ENCODE measurements at regions not wholly inside any gene's neighbourhood (a gene's known extent, or its start where the extent isn't known, plus 50 kb on each side); places are given as distances from the start of the nearest gene placed in this dataset.

DNA sequence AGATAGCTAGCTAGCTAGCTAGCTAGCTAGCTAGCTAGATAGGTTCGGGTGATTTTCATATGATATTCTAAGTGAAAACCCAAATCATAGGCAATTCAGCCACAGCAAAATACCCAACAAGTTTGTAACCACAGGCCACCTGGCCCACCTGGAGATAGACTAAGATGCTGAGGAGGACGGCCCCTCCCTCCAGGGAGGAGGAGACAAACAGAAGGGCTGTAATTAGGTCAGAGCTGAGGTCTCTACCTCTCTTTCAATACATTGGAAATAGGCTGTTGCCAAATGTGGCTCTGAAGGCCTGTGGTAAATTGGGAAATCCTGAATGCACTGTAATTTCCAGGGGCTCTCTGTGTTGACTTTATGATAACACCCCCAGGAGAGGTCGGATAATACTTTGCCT lies 382.2 kb downstream of the FGF9 start:
- Histone ChIP-seq H3K27ac (no peak overlapping the region), H3K36me3 (no peaks in the 10 kb centered on the region), H3K4me1 (ENCODE audit: control insufficient read depth in 1 of 2, insufficient read depth in 1 of 2, low read depth in 1 of 2, low read length in 1 of 2) (no peaks in the 10 kb centered on the region), H3K4me3 (ENCODE audit: low read depth in 1 of 2, low read length in 1 of 2) (no peak overlapping the region), H3K27me3 (no peaks in the 10 kb centered on the region), H3K9me3 (no peaks in the 10 kb centered on the region)
- TF ChIP-seq, protein P1, sequence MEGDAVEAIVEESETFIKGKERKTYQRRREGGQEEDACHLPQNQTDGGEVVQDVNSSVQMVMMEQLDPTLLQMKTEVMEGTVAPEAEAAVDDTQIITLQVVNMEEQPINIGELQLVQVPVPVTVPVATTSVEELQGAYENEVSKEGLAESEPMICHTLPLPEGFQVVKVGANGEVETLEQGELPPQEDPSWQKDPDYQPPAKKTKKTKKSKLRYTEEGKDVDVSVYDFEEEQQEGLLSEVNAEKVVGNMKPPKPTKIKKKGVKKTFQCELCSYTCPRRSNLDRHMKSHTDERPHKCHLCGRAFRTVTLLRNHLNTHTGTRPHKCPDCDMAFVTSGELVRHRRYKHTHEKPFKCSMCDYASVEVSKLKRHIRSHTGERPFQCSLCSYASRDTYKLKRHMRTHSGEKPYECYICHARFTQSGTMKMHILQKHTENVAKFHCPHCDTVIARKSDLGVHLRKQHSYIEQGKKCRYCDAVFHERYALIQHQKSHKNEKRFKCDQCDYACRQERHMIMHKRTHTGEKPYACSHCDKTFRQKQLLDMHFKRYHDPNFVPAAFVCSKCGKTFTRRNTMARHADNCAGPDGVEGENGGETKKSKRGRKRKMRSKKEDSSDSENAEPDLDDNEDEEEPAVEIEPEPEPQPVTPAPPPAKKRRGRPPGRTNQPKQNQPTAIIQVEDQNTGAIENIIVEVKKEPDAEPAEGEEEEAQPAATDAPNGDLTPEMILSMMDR (IDR thresholded peaks at IDR 0.05), result no peak

DNA sequence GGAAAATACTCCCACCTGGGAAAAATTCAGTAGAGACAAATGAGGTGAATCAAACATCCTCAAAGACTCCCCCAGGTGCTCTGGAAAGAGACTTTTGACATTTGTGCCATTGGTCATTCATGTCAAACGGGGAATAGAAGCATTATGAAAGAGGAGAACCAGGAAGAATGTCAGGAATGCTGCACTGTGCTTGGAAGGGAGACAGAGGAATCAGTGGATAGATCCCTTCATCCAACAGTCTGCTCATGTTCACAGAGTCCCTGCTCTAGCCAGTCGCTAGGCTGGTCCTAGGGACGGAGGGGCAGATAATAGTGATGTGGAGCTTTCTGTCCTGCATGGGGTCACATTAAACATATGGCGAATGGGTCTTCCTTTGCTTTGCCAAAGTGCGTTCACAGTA lies 384.4 kb downstream of the FGF9 start:
- Histone ChIP-seq H3K27me3 (no peaks in the 10 kb centered on the region), H3K4me1 (ENCODE audit: control insufficient read depth in 1 of 2, insufficient read depth in 1 of 2, low read depth in 1 of 2, low read length in 1 of 2) (no peaks in the 10 kb centered on the region), H3K9me3 (no peaks in the 10 kb centered on the region), H3K4me3 (ENCODE audit: low read depth in 1 of 2, low read length in 1 of 2) (no peak overlapping the region), H3K27ac (no peak overlapping the region), H3K36me3 (no peaks in the 10 kb centered on the region)
- TF ChIP-seq, protein P1 (IDR thresholded peaks at IDR 0.05), result no peak

DNA sequence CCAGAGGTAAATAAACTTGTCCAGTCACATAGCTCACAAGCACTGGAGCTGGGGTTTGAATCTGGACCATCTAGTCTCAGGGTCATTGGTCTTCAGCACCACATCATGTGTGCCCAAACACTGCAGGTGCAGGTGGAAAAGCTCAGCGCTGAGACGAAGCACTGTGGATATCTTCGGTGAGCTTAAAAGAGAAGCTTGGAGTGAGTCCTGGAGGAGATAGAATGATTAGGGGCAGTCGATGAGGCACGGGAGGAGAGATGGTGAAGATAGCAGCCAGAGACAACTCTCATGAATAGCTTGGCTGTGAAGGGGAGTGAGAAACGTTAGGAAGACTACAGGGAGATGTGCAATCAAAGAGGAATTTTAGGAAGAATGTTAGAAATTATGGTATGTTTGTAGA lies 389.3 kb downstream of the FGF9 start:
- Histone ChIP-seq H3K27me3 (no peaks in the 10 kb centered on the region), H3K4me3 (ENCODE audit: low read depth in 1 of 2, low read length in 1 of 2) (no peak overlapping the region), H3K4me1 (ENCODE audit: control insufficient read depth in 1 of 2, insufficient read depth in 1 of 2, low read depth in 1 of 2, low read length in 1 of 2) (no peaks in the 10 kb centered on the region), H3K27ac (no peak overlapping the region), H3K36me3 (no peaks in the 10 kb centered on the region), H3K9me3 (no peaks in the 10 kb centered on the region)
- TF ChIP-seq, protein P1 (IDR thresholded peaks at IDR 0.05), result no peak

DNA sequence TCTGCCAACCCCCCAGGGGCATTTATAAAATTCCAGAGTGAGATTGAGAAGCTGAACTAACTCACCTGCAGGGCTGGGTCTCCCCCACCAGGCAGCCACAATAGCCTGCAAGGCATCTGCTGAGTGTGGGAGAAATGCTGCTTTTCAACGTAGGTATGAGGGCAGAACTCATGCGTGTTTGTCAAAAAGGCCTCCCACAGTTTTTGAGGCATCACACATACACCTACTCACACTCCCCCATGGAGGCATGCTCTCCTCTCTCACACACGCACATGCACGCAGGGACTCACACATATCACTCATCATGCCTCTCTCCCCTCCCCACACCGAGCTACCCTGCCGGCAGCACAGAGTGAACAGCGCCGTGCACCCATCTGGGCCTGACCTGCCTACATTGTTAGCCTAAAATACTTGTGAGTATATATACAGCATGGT lies 390.5 kb downstream of the FGF9 start:
- Histone ChIP-seq H3K27ac (no peak overlapping the region), H3K9me3 (no peaks in the 10 kb centered on the region), H3K4me1 (ENCODE audit: control insufficient read depth in 1 of 2, insufficient read depth in 1 of 2, low read depth in 1 of 2, low read length in 1 of 2) (no peaks in the 10 kb centered on the region), H3K4me3 (ENCODE audit: low read depth in 1 of 2, low read length in 1 of 2) (no peak overlapping the region), H3K27me3 (no peaks in the 10 kb centered on the region), H3K36me3 (no peaks in the 10 kb centered on the region)
- TF ChIP-seq, protein P1 (IDR thresholded peaks at IDR 0.05), result no peak

DNA sequence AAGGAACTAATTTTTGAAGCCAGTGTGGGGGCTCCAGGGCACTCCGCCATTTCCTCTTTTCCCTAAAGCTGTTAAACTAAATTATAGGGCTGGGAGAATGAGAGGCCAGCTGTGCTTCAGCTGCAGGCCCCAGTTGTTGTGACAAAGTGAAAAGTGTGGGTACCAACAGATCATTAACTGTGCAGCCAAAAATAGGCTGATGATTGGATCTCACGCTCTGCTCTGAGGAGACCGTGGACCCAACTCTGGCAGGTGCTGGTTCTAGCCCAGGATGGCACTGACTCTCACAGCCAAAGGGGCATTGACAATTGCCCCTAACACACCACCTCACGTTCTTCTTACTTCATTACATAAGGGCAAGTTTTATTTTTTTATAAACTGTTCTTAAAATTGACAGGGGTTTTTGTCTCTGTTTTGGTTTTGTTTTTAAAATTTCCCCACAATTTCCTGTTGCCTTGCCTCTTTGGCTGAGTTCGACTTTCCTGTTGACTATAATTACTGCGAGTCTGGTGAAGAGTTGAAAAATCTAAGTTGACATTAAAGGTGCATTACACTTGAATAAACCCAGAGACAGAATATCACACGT lies 391.0 kb downstream of the FGF9 start:
- H3K27ac ChIP-seq, result no peak overlapping the region
- TF ChIP-seq, protein P1 (IDR thresholded peaks at IDR 0.05), result no peak

More for the DNA sequence above, 391.0 kb downstream of the FGF9 start:
- H3K4me3 ChIP-seq (ENCODE audit: low read depth in 1 of 2, low read length in 1 of 2), result no peak overlapping the region
- no peaks in the 10 kb centered on the region for H3K27me3 ChIP-seq
- H3K36me3 ChIP-seq, result no peaks in the 10 kb centered on the region
- H3K4me1 ChIP-seq (ENCODE audit: control insufficient read depth in 1 of 2, insufficient read depth in 1 of 2, low read depth in 1 of 2, low read length in 1 of 2), result no peaks in the 10 kb centered on the region
- H3K9me3 ChIP-seq, result no peaks in the 10 kb centered on the region
